IPS-11a (cell line): ENCODE measurements at regions not wholly inside any gene's neighbourhood (a gene's known extent, or its start where the extent isn't known, plus 50 kb on each side); places are given as distances from the start of the nearest gene placed in this dataset.
"Not testable (repeated sequence)": the region's sequence is repeated elsewhere in the genome, so short reads cannot be mapped to it uniquely, and the experiment has no call there.

Experiments used
- H3K4me3 ChIP-seq: one replicate; pipeline ENCODE4 v1.5.1; 2013; ENCODE audit warnings: low read depth, low read length, control low read depth

GRCh38 chr21:13935396-13936032 lies 275.2 kb downstream of the LIPI start:
- H3K4me3 ChIP-seq: not testable (repeated sequence)

GRCh38 chr21:13934887-13935342 lies 275.8 kb downstream of the LIPI start:
- H3K4me3 ChIP-seq: not testable (repeated sequence)

GRCh38 chr21:13923175-13923574 lies 287.6 kb downstream of the LIPI start:
- not testable (repeated sequence) for H3K4me3 ChIP-seq

GRCh38 chr21:13921455-13921854 lies 289.3 kb downstream of the LIPI start:
- H3K4me3 ChIP-seq: not testable (repeated sequence)

GRCh38 chr21:13907385-13907784 lies 297.8 kb downstream of the POTED start:
- H3K4me3 ChIP-seq: not testable (repeated sequence)

GRCh38 chr21:13896596-13897247 lies 287.1 kb downstream of the POTED start:
- H3K4me3 ChIP-seq: not testable (repeated sequence)

GRCh38 chr21:13893617-13894016 lies 284.0 kb downstream of the POTED start:
- not testable (repeated sequence) for H3K4me3 ChIP-seq

- not testable (repeated sequence) for H3K4me3 ChIP-seq
Observed at GRCh38 chr21:13893025-13893424, 283.4 kb downstream of the POTED start.

GRCh38 chr21:13892146-13892751 lies 282.7 kb downstream of the POTED start:
- H3K4me3 ChIP-seq: not testable (repeated sequence)

- H3K4me3 ChIP-seq: not testable (repeated sequence)
Observed at GRCh38 chr21:13889176-13889575, 279.6 kb downstream of the POTED start.

GRCh38 chr21:13883641-13884395 lies 274.2 kb downstream of the POTED start:
- not testable (repeated sequence) for H3K4me3 ChIP-seq

GRCh38 chr21:13877503-13877902 lies 267.9 kb downstream of the POTED start:
- H3K4me3 ChIP-seq: not testable (repeated sequence)

- not testable (repeated sequence) for H3K4me3 ChIP-seq
Observed at GRCh38 chr21:13876999-13877398, 267.4 kb downstream of the POTED start.

- H3K4me3 ChIP-seq: not testable (repeated sequence)
Observed at GRCh38 chr21:13874001-13874400, 264.4 kb downstream of the POTED start.

GRCh38 chr21:13854638-13855037 lies 245.1 kb downstream of the POTED start:
- no peak overlapping the region for H3K4me3 ChIP-seq

GRCh38 chr21:13850808-13851207 lies 241.2 kb downstream of the POTED start:
- H3K4me3 ChIP-seq: not testable (repeated sequence)

GRCh38 chr21:13849489-13849888 lies 239.9 kb downstream of the POTED start:
- not testable (repeated sequence) for H3K4me3 ChIP-seq

GRCh38 chr21:13846718-13847117 lies 237.1 kb downstream of the POTED start:
- H3K4me3 ChIP-seq: not testable (repeated sequence)

- H3K4me3 ChIP-seq: not testable (repeated sequence)
Observed at GRCh38 chr21:13844574-13844973, 235.0 kb downstream of the POTED start.

GRCh38 chr21:13843081-13843480 lies 233.5 kb downstream of the POTED start:
- not testable (repeated sequence) for H3K4me3 ChIP-seq

- H3K4me3 ChIP-seq: not testable (repeated sequence)
Observed at GRCh38 chr21:13827666-13828065, 218.1 kb downstream of the POTED start.

GRCh38 chr21:13827201-13827600 lies 217.6 kb downstream of the POTED start:
- no peak overlapping the region for H3K4me3 ChIP-seq
